ENCODE measurements at regions not wholly inside any gene's neighbourhood (a gene's known extent, or its start where the extent isn't known, plus 50 kb on each side); places are given as distances from the start of the nearest gene placed in this dataset.

GRCh38 chr12:67925552-67925951, 63.7 kb upstream of the IFNG-AS1 start:
- DNase-seq (ENCODE audit: low read depth in 1 of 2, low spot score in 1 of 2) (no peak), FAIRE-seq (no peak), ATAC-seq (no peak)
- Histone ChIP-seq H3K4me3 (no peak overlapping the region), H3K4me1 (peaks cover 11% of the 10 kb centered on the region; the same call in 2 of the 3 replicates), H3K27ac (no peak overlapping the region), H3K9me3 (no peaks in the 10 kb centered on the region), H3K4me2 (no peak overlapping the region)
- POLR2A ChIA-PET = no interaction called here
- CTCF ChIA-PET = interaction anchor here (0.5 to 1.7 kb wide), 5 partner anchors 10 to 320 kb away, joined by 4 to 10 read pairs (median 6); no protein-coding TSS in a partner anchor
- TF ChIP-seq HES2 (IDR thresholded peaks at IDR 0.05) = no peak
- TF ChIP-seq RFX5 (IDR thresholded peaks at IDR 0.05) = no peak
- no peak for TF ChIP-seq MAZ (IDR thresholded peaks at IDR 0.05; ENCODE audit: borderline replicate concordance, low read depth, low read length)
- no peak for TF ChIP-seq ATOH8 (CRISPR knock-in tag; IDR thresholded peaks at IDR 0.05; ENCODE audit: low read depth)
- TF ChIP-seq HOXA7 (CRISPR knock-in tag; IDR thresholded peaks at IDR 0.05) = no peak
- no peak for TF ChIP-seq SREBF2 (IDR thresholded peaks at IDR 0.05)
- TF ChIP-seq ZNF302 (CRISPR knock-in tag; IDR thresholded peaks at IDR 0.05) = no peak
- no peak for TF ChIP-seq CTCF (IDR thresholded peaks at IDR 0.05)
- no peak for TF ChIP-seq TP53 (CRISPR knock-in tag; IDR thresholded peaks at IDR 0.05)
- no peak for TF ChIP-seq MYC (IDR thresholded peaks at IDR 0.05; ENCODE audit: borderline replicate concordance, low read length)
- TF ChIP-seq RAD21 (conservative IDR thresholded peaks at IDR 0.05 in 1 of 2, IDR thresholded peaks at IDR 0.05 in 1 of 2) = no peak
- no peak for TF ChIP-seq TFCP2L1 (CRISPR knock-in tag; IDR thresholded peaks at IDR 0.05)
- no peak for TF ChIP-seq NR3C1 (IDR thresholded peaks at IDR 0.05)
- TF ChIP-seq NFE2L2 (conservative IDR thresholded peaks at IDR 0.05; ENCODE audit: low read length) = no peak
- no peak for TF ChIP-seq REST (IDR thresholded peaks at IDR 0.05)
- no peak for TF ChIP-seq HMGXB4 (CRISPR knock-in tag; IDR thresholded peaks at IDR 0.05; ENCODE audit: borderline replicate concordance)
- TF ChIP-seq ZC3H11A (IDR thresholded peaks at IDR 0.05) = no peak
- no peak for TF ChIP-seq BCL3 (IDR thresholded peaks at IDR 0.05)
- TF ChIP-seq MAFK (IDR thresholded peaks at IDR 0.05; ENCODE audit: partially characterized antibody) = no peak
- TF ChIP-seq CHD2 (IDR thresholded peaks at IDR 0.05; ENCODE audit: low read length, partially characterized antibody) = no peak
- 72% methylated on average over 3 of the region's 3 CpGs for WGBS (ENCODE audit: missing lambda C conversion rate)

All from A549 (cell line).